HG03097 (cell line): ENCODE measurements at regions not wholly inside any gene's neighbourhood (a gene's known extent, or its start where the extent isn't known, plus 50 kb on each side); places are given as distances from the start of the nearest gene placed in this dataset.

Source experiments
- ATAC-seq: cut with Tn5 transposase; IDR thresholded peaks from one replicate; pipeline ENCODE4 v1.9.1; 2021; ENCODE audit not compliant: unreplicated experiment, low FRiP score

DNA sequence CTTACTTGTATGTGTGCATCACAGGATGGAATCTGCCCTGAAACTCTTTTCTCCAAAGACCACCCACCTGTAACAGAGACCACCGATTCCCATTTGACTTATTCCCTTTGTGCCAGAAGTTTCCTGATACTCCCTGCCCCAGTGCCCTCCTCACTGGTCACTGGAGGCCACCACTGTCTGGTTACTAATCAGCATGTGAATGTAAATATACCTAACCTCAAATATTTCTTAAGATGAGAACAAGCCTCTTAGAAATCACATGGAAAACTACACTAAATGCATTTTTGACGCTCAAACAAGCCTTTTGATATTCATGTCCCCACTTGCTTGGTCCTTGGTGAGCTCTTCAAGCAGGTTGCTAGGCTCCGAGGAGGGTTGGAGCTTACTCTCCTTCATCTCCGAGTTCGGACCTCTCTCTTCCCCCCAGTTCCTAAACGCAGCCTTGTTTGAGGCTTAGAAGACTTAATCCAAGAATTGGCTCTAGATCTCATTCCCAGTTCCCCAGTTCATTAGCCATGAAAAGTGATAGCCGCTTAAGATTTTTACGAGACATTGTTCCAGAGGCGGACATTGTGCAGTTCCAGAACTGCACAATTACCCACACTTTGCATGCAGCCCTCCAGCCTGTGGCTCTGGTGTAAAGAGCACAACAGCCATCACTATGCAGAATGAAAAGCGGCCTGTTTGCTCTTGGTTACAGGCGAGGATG lies 579.2 kb upstream of the PSMD7 start:
- no peak for ATAC-seq

DNA sequence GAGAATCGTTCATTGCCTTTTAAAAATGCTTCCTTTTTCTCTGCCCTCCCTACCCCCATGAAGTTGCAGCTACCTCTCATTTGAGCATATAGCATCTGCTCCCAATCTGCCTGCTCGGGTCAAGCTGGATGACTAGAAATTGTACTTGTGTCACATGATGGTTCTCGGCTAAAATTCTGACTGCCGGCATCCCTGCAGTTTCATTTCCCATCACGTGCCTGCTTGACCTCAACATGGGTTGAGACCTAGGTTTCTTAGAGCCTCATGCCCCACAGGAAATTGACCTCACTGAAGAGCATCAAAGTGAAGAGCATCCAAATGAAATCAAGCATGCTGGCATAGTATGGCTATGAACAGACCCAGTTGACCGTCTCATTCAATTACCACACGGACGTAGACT lies 581.6 kb upstream of the PSMD7 start:
- ATAC-seq: no peak

DNA sequence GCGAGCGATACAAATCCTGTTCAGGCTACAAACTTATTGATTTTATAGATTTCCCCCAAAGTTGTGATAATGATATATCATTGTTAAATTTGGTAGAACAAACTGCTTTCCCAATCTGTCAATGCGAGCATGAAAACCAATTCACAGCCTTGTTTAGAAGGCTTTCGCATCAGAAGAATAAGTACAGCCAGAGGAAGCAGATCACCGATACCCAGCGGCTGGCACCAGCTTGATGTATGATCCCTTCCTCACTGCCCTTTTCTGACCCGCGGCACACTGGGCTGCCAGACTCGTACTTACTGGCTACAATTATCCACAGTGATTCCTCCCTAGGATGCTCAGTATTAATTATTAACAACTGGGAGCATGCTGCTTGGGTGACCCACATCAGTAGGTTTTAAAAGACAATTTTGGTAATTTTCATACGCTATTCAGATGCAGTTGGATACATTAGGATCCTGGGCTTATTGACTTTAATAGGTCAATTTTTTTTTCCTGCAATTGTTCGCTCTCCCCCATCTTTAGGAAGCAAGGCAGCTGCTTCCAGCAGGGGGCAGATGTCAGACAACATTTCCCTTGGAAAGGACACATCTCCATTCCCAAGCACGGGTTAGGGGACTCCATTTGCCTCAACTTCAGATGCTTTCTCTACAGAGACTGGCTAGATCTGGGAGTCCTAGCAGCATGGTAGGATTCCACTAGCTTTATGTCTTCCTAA lies 582.7 kb upstream of the PSMD7 start:
- ATAC-seq: no peak

DNA sequence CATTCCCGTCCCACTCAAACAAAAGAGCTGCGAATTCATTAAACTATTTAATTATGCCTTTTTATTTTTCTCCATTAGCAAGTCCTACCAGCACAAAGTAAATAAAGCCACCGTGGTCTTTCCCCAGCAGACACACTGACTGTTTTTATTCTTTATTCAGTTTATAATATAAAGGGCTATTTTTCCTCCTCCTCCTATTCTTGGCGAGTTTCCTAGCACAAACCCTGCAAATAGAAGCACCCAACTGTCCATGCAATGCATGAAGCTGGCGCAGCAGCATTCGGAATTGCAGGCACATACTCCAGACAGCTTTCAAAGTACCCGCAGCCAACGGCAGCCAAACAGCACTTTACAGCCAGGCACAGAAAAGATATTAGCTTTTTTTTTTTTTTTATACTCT lies 583.4 kb upstream of the PSMD7 start:
- ATAC-seq: no peak

DNA sequence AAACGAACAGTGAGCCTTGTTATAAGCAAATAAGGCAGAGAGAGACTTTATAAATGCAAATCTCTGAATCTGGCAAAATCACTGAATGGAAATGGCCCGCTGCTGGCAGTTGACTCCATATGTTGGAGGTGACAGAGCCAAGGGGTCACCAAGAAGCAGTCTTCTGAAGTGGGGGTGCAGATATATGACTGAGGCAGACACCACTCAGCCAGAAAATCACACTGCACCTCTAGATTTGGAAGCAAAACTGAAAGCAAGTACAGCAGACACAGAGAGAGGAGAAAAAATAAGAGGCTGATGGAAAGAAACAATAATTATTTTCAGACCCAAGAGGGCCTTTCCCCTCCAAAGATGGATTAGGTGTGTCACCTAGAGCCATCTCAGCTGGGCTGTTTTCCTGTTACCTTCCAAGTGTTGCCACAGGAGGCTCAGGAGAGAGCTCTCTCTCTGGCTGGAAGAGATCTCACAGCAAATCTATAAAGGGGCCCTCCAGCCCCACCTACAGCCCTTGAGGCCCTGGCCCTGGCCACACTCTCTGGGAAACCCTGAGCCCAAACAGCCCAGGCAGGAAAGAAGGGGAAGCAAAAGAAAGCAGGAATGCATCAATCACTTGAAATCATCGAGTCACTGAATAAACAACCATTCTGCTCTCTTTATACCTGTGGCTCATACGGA lies 585.1 kb upstream of the PSMD7 start:
- no peak for ATAC-seq

DNA sequence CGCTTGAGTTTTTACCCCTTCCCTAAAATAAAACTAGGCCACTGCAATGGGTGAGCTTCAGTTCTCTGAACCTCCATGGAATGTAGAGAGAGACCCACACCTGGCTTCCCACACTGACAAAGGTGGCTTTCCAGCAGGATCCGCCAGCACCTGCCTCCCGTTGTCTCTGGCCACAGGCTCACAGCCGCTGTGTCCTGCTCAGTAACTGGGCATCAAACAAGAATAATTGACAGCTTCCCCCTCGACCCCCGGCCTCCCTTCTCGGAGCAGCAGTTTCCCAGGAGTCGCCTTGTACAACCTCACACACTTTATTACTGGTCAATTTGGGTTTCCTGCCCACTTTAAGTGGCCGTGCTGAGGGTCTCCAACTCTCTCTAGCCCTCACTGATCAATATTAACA lies 586.1 kb upstream of the PSMD7 start:
- no peak for ATAC-seq

DNA sequence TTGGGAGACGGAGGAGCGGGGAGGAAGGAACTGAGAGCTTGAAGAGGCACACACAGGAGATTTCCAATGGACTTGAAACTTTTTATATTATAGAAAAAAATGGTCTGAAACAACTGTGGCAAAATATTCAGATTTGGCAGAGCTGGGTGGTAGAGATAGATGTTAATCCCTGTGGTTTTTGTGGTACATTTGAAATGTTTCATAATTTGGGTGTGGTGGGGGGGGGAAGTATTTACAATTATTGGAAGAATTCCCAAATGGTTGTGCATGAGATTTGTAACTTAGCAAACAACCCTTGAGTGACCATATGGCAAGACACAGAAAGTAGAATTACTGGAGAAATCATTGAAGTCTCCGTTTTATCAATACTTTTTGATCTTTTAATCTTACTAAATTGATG lies 588.8 kb upstream of the PSMD7 start:
- no peak for ATAC-seq

DNA sequence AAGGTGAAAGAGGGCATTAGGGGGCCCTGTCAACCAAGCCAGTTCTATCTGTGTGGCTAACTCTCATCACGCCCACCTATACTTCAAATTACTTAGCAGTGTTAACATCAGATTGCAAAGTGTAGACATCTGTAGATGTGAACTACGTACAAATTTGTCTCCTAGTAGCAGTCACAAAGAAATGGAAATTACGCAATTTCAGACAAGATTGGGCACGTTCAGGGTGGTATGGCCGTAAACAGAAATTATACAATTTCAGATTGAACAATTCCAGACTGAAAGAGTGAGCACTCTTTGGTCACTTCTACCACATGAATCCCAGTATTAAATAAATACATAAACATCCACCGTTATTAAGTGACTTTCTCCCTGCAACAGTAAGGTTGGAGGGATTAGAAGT lies 592.7 kb upstream of the PSMD7 start:
- no peak for ATAC-seq

DNA sequence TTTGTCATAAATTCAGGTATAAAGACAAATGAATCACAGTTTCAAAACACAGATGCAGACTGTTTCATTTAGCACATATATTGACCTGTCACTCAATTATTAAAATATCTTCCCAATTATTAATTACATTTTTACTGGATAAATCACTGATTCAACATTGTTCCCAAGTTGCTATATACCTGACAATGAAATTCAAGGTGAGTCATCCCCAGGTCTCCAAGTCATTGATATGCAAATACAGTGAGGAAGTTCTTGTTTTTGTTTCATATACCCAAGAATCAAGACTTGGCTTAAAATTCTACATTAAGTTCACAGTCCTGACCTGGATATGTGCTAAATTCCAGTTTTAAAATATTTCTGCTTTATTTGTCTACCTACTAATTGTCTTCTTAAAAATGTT lies 599.3 kb upstream of the PSMD7 start:
- ATAC-seq: no peak

DNA sequence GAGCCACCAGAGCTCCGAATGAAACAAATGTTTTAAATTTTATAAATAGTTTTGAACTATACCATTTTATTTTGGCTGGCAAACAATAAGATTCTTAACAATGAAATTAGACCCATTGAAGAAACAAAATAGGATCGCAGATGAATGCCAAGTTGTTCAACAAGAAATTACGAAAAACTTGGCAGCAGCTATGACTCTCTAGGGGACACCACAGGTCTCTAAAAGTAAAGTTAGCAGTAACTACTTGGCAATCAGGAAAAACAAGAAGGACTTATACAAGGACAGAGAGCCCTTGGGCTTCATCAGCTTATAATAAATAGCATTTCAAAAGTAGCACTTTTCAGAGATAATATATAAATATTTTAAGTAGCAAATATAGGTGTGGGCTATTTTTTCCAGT lies 603.8 kb upstream of the PSMD7 start:
- ATAC-seq: no peak

DNA sequence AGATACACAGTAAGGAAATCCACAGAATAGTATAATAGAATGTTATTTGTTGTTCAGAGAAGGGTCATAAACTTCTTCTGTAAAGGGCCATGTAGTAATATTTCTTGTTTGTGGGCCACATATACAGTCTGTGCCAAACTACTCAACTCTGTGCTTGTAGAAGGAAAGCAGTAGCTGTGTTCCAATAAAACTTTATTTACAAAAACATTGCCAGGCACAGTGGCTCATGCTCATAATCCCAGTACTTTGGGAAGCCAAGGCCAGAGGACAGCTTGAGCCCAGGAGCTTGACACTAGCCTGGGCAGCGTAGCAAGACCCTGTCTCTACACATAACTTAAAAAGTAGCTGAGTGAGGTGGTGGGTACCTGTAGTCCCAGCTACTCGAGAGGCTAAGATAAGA lies 612.8 kb upstream of the PSMD7 start:
- no peak for ATAC-seq

DNA sequence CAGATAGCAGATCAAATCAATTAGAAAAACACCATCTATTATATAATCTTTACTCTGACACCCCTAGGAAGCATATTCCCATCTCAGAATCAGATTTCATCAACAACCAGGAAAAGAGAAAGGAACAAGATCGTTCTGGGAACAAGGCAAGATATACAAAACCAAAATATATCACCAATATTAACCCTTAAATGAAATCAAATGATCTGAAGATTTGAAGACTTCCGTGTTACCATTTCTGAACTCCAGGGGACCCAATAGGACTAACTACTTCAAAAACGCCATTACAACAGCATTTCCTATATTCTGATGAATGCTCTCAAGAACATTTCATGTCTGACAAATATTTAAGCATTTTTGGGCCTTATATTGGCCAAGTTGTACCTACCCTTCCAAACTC lies 624.2 kb upstream of the ZFHX3 start:
- ATAC-seq: no peak

DNA sequence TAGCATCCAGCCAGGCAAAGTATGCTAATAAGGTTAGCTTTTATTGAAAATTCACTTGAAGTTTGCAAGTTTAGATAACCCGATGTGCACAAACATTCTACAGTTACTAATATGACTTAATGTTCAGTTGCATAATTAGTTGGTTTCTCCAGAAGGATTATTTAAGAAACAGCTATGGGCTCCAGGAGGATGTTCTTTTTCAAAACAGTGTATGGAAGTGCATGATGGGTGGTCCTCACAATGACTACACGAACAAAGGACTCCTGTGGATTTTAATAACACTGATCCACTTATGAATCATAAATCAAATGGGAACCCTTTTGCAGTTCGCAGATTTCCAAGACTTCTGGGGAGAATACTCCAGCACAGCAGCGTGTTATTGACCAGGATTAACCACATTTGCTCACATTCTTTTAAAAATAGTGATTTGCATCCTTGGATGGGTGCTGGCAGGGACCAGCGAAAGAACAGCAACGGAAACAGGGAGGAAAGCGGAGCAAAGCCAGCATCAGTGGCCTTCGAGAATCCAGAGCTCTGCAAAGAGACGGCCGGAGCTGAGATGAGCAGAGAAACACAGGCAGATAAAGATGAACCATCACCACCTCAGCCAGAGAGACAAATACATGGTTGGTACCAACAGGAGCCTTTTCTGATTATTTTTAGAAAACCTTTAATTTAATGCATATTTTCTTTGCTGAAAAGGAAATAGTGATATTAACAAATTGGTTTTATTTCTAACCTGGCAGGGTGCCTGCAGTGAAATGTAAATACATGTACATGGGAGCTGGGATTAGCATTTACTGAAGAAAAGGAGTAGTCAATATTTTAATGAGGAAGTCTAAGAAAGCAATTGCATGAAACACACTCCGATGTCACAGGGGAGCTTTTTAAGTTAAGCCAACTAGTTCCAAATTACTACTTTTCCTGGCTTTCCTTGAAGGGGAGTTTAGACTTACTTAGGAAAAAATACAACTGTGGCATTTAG lies 623.2 kb upstream of the ZFHX3 start:
- ATAC-seq: no peak

DNA sequence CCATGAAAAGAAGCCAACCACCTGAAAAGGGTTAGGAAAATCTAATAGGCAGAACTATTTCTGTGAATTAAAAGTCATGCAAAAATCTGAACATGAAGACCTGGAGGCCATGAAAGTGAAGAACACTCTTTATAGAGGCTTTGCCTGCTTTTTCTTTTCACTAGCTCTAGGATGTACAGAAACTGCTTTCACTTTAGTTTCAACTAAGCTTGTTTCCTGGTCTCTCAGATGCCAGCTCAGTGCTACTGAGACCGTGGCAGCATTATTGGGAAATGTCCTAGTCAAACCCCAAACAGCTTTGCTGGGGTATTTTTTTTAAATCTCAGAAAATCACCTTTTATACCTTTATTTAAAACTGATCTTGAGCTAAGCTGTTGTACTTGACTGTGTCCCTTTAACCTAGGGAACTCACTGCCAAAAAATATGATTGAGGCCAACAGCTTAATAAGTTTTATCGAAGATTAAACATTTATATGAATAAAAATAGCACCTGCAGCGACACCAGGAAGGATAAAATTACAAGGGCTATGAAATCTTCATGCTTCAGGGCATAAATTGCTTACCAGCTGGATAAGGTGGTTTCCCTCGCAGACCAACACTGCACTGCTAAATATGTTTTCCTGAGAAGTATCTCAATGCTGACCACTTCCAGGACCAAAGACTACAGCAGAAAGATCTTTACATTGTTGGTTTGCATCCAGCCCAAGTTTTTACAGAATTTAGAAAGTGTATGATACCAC lies 621.8 kb upstream of the ZFHX3 start:
- no peak for ATAC-seq

DNA sequence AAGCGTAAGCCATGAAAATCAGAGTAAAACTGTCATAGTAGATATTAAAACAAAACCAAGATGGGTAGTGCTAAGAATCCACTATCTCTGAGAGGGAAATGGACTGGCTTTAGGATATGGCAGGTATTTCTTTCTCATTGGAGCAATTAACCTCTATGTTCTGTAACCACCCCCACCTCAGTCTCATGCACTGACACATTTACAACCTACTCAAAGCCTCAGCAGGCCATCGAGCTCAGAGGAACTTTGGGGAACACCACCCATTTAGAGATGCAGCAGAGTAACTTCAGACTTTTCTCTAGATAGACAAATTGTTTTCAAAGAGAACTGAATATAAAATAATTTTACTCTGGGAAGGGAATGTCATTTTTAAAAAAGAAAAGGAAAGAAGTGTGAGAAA lies 615.8 kb upstream of the ZFHX3 start:
- ATAC-seq: no peak

DNA sequence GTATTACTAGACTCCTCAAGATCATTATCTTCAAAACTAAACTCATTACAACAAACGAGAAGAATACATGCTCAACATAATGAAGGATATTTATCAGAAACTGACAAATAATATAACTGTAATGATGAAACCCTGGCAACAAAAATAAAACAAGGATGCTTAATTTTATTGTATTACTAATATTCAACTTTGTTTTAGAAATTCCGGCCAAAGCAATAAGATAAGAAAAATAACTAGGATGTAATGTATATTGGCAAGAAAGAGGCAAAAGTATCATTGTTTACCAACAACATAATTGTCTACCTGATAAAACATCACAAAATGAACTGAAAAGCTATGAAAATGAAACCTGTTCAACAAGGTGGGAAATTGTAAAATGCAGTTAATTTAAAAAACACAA lies 588.3 kb upstream of the ZFHX3 start:
- ATAC-seq: no peak

DNA sequence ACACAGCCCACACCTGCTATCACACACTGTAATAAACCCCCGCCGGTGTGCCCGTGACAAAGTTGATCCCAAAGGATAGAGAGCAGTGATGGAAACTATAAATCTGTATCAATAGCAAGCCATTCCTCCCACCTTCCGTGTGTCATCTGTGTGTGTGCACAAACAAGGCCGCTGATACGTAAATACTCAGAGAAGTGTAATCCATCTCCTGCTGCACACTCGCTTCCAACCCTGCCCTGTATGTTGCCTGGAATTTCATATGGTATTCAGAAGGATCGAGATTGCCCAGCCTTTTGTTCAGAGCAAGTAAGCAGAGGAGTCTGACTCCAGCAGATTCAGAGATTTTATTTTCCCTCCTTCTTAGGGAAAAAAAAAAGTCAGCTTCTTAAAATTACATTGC lies 581.1 kb upstream of the ZFHX3 start:
- ATAC-seq: no peak

DNA sequence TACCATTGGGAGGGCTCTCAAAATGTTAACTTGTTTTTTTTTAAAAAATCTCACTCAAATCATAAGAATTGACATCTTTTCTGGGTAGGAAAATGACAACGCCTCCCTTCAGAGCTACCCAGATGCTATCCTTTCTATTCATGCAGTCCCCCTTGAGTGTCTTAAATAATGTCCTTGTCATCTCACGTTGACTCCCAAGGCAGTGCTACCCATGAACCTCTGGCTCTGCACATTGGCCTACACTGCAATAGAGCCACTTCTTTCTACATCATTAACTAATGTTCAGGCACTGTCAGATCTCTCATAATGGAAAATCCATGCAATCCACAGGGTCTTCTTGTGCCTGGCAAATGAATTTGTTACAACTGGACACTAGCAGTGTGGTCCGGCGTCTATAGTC lies 569.8 kb upstream of the ZFHX3 start:
- ATAC-seq: no peak

DNA sequence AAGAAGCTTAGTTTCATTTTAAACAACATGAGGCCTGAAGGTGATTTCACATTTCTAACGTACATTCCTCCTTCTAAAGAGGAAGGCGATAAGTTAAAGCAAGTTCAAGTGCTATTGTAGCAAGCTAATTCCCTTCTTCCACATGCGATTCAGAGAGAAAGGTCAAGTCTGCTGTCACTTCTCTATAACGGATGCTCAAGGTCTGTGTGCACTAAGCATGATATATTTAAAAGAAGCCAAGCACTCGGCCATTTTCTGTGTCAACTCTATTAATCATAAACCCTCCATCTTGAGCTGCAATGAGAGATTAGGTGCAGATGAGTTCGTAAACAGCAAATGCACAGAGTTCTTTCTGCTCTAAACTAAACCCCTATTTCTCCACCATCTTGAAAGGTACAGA lies 568.8 kb upstream of the ZFHX3 start:
- no peak for ATAC-seq

DNA sequence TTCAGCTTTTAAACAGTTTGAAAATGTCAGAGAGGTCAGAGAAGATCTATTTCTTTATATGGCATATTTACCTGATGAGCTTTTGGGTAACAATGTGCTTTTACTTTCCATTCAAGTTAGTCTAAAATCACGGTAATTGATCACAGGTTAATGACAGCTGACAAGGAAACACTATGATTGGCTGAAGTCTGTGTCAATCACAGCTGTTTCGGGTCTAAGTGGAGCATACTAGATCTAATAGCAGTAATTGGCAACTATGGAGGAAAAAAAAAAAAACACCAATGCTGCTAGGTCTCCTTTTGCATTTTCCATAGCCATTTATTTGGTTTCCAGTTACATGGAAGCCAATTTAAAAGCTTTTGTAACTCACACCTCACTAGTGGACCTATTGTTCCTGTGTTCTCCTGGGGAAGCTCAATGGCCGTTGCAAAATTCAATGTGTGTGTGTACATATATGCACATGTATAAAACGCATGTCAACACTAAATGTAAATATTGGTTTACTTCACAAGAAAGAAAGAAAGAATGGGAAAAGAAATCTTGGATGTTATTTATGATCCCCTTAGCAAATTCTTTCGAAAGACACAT lies 568.3 kb upstream of the ZFHX3 start:
- no peak for ATAC-seq
